ENCODE measurements at regions not wholly inside any gene's neighbourhood (a gene's known extent, or its start where the extent isn't known, plus 50 kb on each side); places are given as distances from the start of the nearest gene placed in this dataset.
A peak's percentile ranks its signal among the peaks of the same experiment; 100 is the strongest.

GRCh38 chr2:198375083-198375410, 570.7 kb downstream of the PLCL1 start:
- no peaks in the 10 kb centered on the region for H4K20me1 ChIP-seq (ENCODE audit: insufficient read depth, low read length)
- no peak overlapping the region for H3K4me3 ChIP-seq (ENCODE audit: insufficient read depth, low read length)
- no peak overlapping the region for H2AFZ ChIP-seq (ENCODE audit: low read length)
- H3K79me2 ChIP-seq (ENCODE audit: insufficient read depth, low read length), result no peaks in the 10 kb centered on the region
- TF ChIP-seq CTCF (IDR thresholded peaks at IDR 0.05; ENCODE audit: extremely low read depth, low read depth, low read length), result no peak
- no peak overlapping the region for H3K27ac ChIP-seq (ENCODE audit: low read depth, low read length)
- DNase-seq (ENCODE audit: insufficient read length, low spot score, missing footprints), result no peak
- no peaks in the 10 kb centered on the region for H3K27me3 ChIP-seq (ENCODE audit: insufficient read depth, low read length)
- no peaks in the 10 kb centered on the region for H3K4me1 ChIP-seq (ENCODE audit: insufficient read depth, low read length)
- no peaks in the 10 kb centered on the region for H3K36me3 ChIP-seq (ENCODE audit: insufficient read depth, low read length)
- H3K4me2 ChIP-seq (ENCODE audit: insufficient read depth, low read length), result no peak overlapping the region
- no peaks in the 10 kb centered on the region for H3K9me3 ChIP-seq (ENCODE audit: low read depth, low read length)

- Histone ChIP-seq H3K4me1 (ENCODE audit: insufficient read depth, low read length) (no peaks in the 10 kb centered on the region), H3K36me3 (ENCODE audit: insufficient read depth, low read length) (no peaks in the 10 kb centered on the region), H3K27ac (ENCODE audit: low read depth, low read length) (no peak overlapping the region), H3K27me3 (ENCODE audit: insufficient read depth, low read length) (no peaks in the 10 kb centered on the region), H3K79me2 (ENCODE audit: insufficient read depth, low read length) (no peaks in the 10 kb centered on the region), H3K4me3 (ENCODE audit: insufficient read depth, low read length) (no peak overlapping the region), H3K4me2 (ENCODE audit: insufficient read depth, low read length) (no peak overlapping the region), H4K20me1 (ENCODE audit: insufficient read depth, low read length) (no peaks in the 10 kb centered on the region), H2AFZ (ENCODE audit: low read length) (no peak overlapping the region), H3K9me3 (ENCODE audit: low read depth, low read length) (no peaks in the 10 kb centered on the region)
- peak; percentile 42 for DNase-seq (ENCODE audit: insufficient read length, low spot score, missing footprints)
- TF ChIP-seq CTCF (IDR thresholded peaks at IDR 0.05; ENCODE audit: extremely low read depth, low read depth, low read length), result peak; percentile 91
Observed at GRCh38 chr2:198374375-198375082, 570.1 kb downstream of the PLCL1 start.

- H2AFZ ChIP-seq (ENCODE audit: low read length), result peak overlapping the region; percentile 92
- no peaks in the 10 kb centered on the region for H4K20me1 ChIP-seq (ENCODE audit: insufficient read depth, low read length)
- no peaks in the 10 kb centered on the region for H3K4me1 ChIP-seq (ENCODE audit: insufficient read depth, low read length)
- H3K79me2 ChIP-seq (ENCODE audit: insufficient read depth, low read length), result no peaks in the 10 kb centered on the region
- peak; percentile 65 for DNase-seq (ENCODE audit: insufficient read length, low spot score, missing footprints)
- peak overlapping the region; percentile 84 for H3K4me2 ChIP-seq (ENCODE audit: insufficient read depth, low read length)
- peak overlapping the region; percentile 58 for H3K27ac ChIP-seq (ENCODE audit: low read depth, low read length)
- H3K9me3 ChIP-seq (ENCODE audit: low read depth, low read length), result no peaks in the 10 kb centered on the region
- peak overlapping the region; percentile 70 for H3K4me3 ChIP-seq (ENCODE audit: insufficient read depth, low read length)
- no peaks in the 10 kb centered on the region for H3K27me3 ChIP-seq (ENCODE audit: insufficient read depth, low read length)
- no peak for TF ChIP-seq CTCF (IDR thresholded peaks at IDR 0.05; ENCODE audit: extremely low read depth, low read depth, low read length)
- no peaks in the 10 kb centered on the region for H3K36me3 ChIP-seq (ENCODE audit: insufficient read depth, low read length)
Observed at GRCh38 chr2:198371921-198372543, 567.6 kb downstream of the PLCL1 start.

- H3K9me3 ChIP-seq (ENCODE audit: low read depth, low read length), result no peaks in the 10 kb centered on the region
- H3K27ac ChIP-seq (ENCODE audit: low read depth, low read length), result peak overlapping the region; percentile 58
- peak overlapping the region; percentile 70 for H3K4me3 ChIP-seq (ENCODE audit: insufficient read depth, low read length)
- H3K4me2 ChIP-seq (ENCODE audit: insufficient read depth, low read length), result peak overlapping the region; percentile 84
- H3K36me3 ChIP-seq (ENCODE audit: insufficient read depth, low read length), result no peaks in the 10 kb centered on the region
- no peak for DNase-seq (ENCODE audit: insufficient read length, low spot score, missing footprints)
- no peaks in the 10 kb centered on the region for H3K4me1 ChIP-seq (ENCODE audit: insufficient read depth, low read length)
- TF ChIP-seq CTCF (IDR thresholded peaks at IDR 0.05; ENCODE audit: extremely low read depth, low read depth, low read length), result no peak
- no peaks in the 10 kb centered on the region for H3K79me2 ChIP-seq (ENCODE audit: insufficient read depth, low read length)
- H3K27me3 ChIP-seq (ENCODE audit: insufficient read depth, low read length), result no peaks in the 10 kb centered on the region
- peak overlapping the region; percentile 92 for H2AFZ ChIP-seq (ENCODE audit: low read length)
- no peaks in the 10 kb centered on the region for H4K20me1 ChIP-seq (ENCODE audit: insufficient read depth, low read length)
Observed at GRCh38 chr2:198371329-198371728, 566.9 kb downstream of the PLCL1 start.
